CD4-positive, CD25-positive, alpha-beta regulatory T cell (primary cell): ENCODE measurements at regions not wholly inside any gene's neighbourhood (a gene's known extent, or its start where the extent isn't known, plus 50 kb on each side); places are given as distances from the start of the nearest gene placed in this dataset.

Source experiments
- ATAC-seq, 2 donors: fragments of 150-1000 bp; cut with Tn5 transposase; one replicate each; pipeline ENCODE4 v1.10.0; 2021; ENCODE audit warnings: low read depth in 2 of 2, moderate number of reproducible peaks in 2 of 2, moderate library complexity in 1 of 2
- DNase-seq, 3 donors: peaks; one replicate each; pipeline versions ENCODE4 v3.0.0 to v3.0.0-alpha.2; 2012 to 2022; ENCODE audit warnings: mixed read lengths in 1 of 3
- H3K27ac ChIP-seq: one replicate; pipeline ENCODE4 v1.7.0; 2013; ENCODE audit warnings: mild to moderate bottlenecking, low read length; ENCODE audit not compliant: insufficient read depth, poor library complexity, severe bottlenecking
- H3K27me3 ChIP-seq: one replicate; pipeline ENCODE4 v1.7.0; 2013; ENCODE audit warnings: low read length; ENCODE audit not compliant: control insufficient read depth, insufficient read depth
- H3K36me3 ChIP-seq: one replicate; pipeline ENCODE4 v1.7.0; 2013; ENCODE audit warnings: mild to moderate bottlenecking, low read length, moderate library complexity; ENCODE audit not compliant: control insufficient read depth, insufficient read depth
- H3K4me1 ChIP-seq: 2 replicates; pipeline ENCODE4 v1.7.0; 2013; ENCODE audit warnings: mild to moderate bottlenecking, low read length; ENCODE audit not compliant: insufficient read depth, control insufficient read depth, poor library complexity, severe bottlenecking
- H3K4me3 ChIP-seq: one replicate; pipeline ENCODE4 v1.7.0; 2013; ENCODE audit warnings: low read depth, mild to moderate bottlenecking, low read length, moderate library complexity
- H3K9me3 ChIP-seq, 2 experiments: 1 replicate in 1 of 2; 2 replicates in 1 of 2; pipeline ENCODE4 v1.7.0; 2013; ENCODE audit warnings: low read length in 2 of 2, mild to moderate bottlenecking in 1 of 2, moderate library complexity in 1 of 2; ENCODE audit not compliant: control insufficient read depth in 2 of 2
- H3K27ac Mint-ChIP-seq, 3 donors: one replicate each; pipeline ENCODE4 v1.8.0; 2020 to 2022; ENCODE audit warnings: mild to moderate bottlenecking in 3 of 3, mixed read lengths in 3 of 3, moderate library complexity in 2 of 3
- H3K27me3 Mint-ChIP-seq: one replicate; pipeline ENCODE4 v1.8.0; 2022; ENCODE audit warnings: mild to moderate bottlenecking, mixed read lengths
- H3K36me3 Mint-ChIP-seq: one replicate; pipeline ENCODE4 v1.8.0; 2020; ENCODE audit warnings: mixed read lengths
- H3K4me1 Mint-ChIP-seq, 4 donors: one replicate each; pipeline ENCODE4 v1.8.0; 2020 to 2022; ENCODE audit warnings: mixed read lengths in 4 of 4, mild to moderate bottlenecking in 1 of 4
- H3K4me3 Mint-ChIP-seq, 4 donors: one replicate each; pipeline ENCODE4 v1.8.0; 2020 to 2022; ENCODE audit warnings: mild to moderate bottlenecking in 4 of 4, mixed read lengths in 4 of 4, moderate library complexity in 3 of 4
- H3K9me3 Mint-ChIP-seq, 7 donors: one replicate each; pipeline ENCODE4 v1.8.0; 2020 to 2022; ENCODE audit warnings: mixed read lengths in 7 of 7, mild to moderate bottlenecking in 3 of 7, moderate library complexity in 2 of 7

- Histone ChIP-seq H3K27me3 (no peaks in the 10 kb centered on the region), H3K4me3 (no peak overlapping the region), H3K36me3 (no peaks in the 10 kb centered on the region), H3K4me1 (no peaks in the 10 kb centered on the region), H3K27ac (no peak overlapping the region), H3K9me3 (peaks cover 0 to 7% of the 10 kb centered on the region in 2 experiments)
- ATAC-seq, result no peak
- Mint-ChIP-seq H3K4me3 (no peak overlapping the region), H3K27ac (no peak overlapping the region), H3K36me3 (no peaks in the 10 kb centered on the region), H3K4me1 (no peaks in the 10 kb centered on the region), H3K9me3 (peaks cover 0 to 16% (median 4%) of the 10 kb centered on the region in 7 donors), H3K27me3 (no peaks in the 10 kb centered on the region)
- no peak for DNase-seq
These were observed 84.1 kb downstream of the WNT5A start for GRCh38 chr3:55402886-55403609.

- Histone ChIP-seq H3K27ac (no peak overlapping the region), H3K27me3 (no peaks in the 10 kb centered on the region), H3K36me3 (no peaks in the 10 kb centered on the region), H3K9me3 (no peaks in the 10 kb centered on the region), H3K4me1 (no peaks in the 10 kb centered on the region), H3K4me3 (no peak overlapping the region)
- ATAC-seq (no peak), DNase-seq (no peak)
- Mint-ChIP-seq H3K27ac (no peak overlapping the region), H3K4me3 (no peak overlapping the region), H3K9me3 (peaks cover 0 to 5% (median 4%) of the 10 kb centered on the region in 7 donors), H3K4me1 (no peaks in the 10 kb centered on the region), H3K27me3 (no peaks in the 10 kb centered on the region), H3K36me3 (no peaks in the 10 kb centered on the region)
These were observed 106.5 kb downstream of the WNT5A start for GRCh38 chr3:55380561-55380960.

- H3K9me3 ChIP-seq, result no peaks in the 10 kb centered on the region
- no peaks in the 10 kb centered on the region for H3K27me3 ChIP-seq
- Mint-ChIP-seq H3K4me1 (no peaks in the 10 kb centered on the region), H3K27ac (no peak overlapping the region), H3K27me3 (peaks cover 5% of the 10 kb centered on the region), H3K36me3 (no peaks in the 10 kb centered on the region), H3K9me3 (peaks cover 0 to 5% (median 5%) of the 10 kb centered on the region in 7 donors), H3K4me3 (peak overlapping the region in 1 of 4 donors; percentile 63)
- H3K36me3 ChIP-seq, result no peaks in the 10 kb centered on the region
- H3K4me3 ChIP-seq, result no peak overlapping the region
- DNase-seq (no peak), ATAC-seq (no peak)
- H3K4me1 ChIP-seq, result no peaks in the 10 kb centered on the region
- H3K27ac ChIP-seq, result no peak overlapping the region
These were observed 110.3 kb downstream of the WNT5A start for GRCh38 chr3:55376753-55377347.

GRCh38 chr3:55373423-55373822 is 113.7 kb downstream of the WNT5A start:
- Histone ChIP-seq H3K27me3 (no peaks in the 10 kb centered on the region), H3K36me3 (no peaks in the 10 kb centered on the region), H3K4me1 (no peaks in the 10 kb centered on the region), H3K9me3 (no peaks in the 10 kb centered on the region), H3K4me3 (no peak overlapping the region), H3K27ac (no peak overlapping the region)
- ATAC-seq (no peak), DNase-seq (no peak)
- Mint-ChIP-seq H3K27me3 (peaks cover 5% of the 10 kb centered on the region), H3K4me1 (no peaks in the 10 kb centered on the region), H3K4me3 (no peak overlapping the region), H3K27ac (no peak overlapping the region), H3K36me3 (no peaks in the 10 kb centered on the region), H3K9me3 (peaks cover 0 to 5% (median 3%) of the 10 kb centered on the region in 7 donors)

- H3K27ac Mint-ChIP-seq, result no peak overlapping the region
- H3K36me3 ChIP-seq, result no peaks in the 10 kb centered on the region
- DNase-seq (no peak), ATAC-seq (no peak)
- H3K27me3 Mint-ChIP-seq, result peaks cover 5% of the 10 kb centered on the region
- H3K27ac ChIP-seq, result no peak overlapping the region
- no peaks in the 10 kb centered on the region for H3K27me3 ChIP-seq
- no peaks in the 10 kb centered on the region for H3K9me3 ChIP-seq
- no peak overlapping the region for H3K4me3 ChIP-seq
- no peak overlapping the region for H3K4me3 Mint-ChIP-seq
- no peaks in the 10 kb centered on the region for H3K36me3 Mint-ChIP-seq
- no peaks in the 10 kb centered on the region for H3K4me1 Mint-ChIP-seq
- H3K4me1 ChIP-seq, result no peaks in the 10 kb centered on the region
- H3K9me3 Mint-ChIP-seq, result peaks cover 0 to 5% (median 1%) of the 10 kb centered on the region in 7 donors
These were observed 116.8 kb downstream of the WNT5A start for GRCh38 chr3:55370272-55370671.

- ATAC-seq (no peak), DNase-seq (no peak)
- Histone ChIP-seq H3K4me1 (no peaks in the 10 kb centered on the region), H3K4me3 (no peak overlapping the region), H3K9me3 (no peaks in the 10 kb centered on the region), H3K27me3 (no peaks in the 10 kb centered on the region), H3K36me3 (no peaks in the 10 kb centered on the region), H3K27ac (no peak overlapping the region)
- Mint-ChIP-seq H3K4me1 (no peaks in the 10 kb centered on the region), H3K27me3 (no peaks in the 10 kb centered on the region), H3K9me3 (peaks cover 0 to 5% (median 2%) of the 10 kb centered on the region in 7 donors), H3K4me3 (no peak overlapping the region), H3K36me3 (no peaks in the 10 kb centered on the region), H3K27ac (no peak overlapping the region)
These were observed 117.8 kb downstream of the WNT5A start for GRCh38 chr3:55369141-55369847.

GRCh38 chr3:55368366-55368765 is 118.7 kb downstream of the WNT5A start:
- no peaks in the 10 kb centered on the region for H3K4me1 ChIP-seq
- no peak for DNase-seq
- peaks cover 0 to 5% (median 2%) of the 10 kb centered on the region in 7 donors for H3K9me3 Mint-ChIP-seq
- H3K36me3 Mint-ChIP-seq, result no peaks in the 10 kb centered on the region
- ATAC-seq, result no peak
- H3K27me3 ChIP-seq, result no peaks in the 10 kb centered on the region
- H3K36me3 ChIP-seq, result no peaks in the 10 kb centered on the region
- H3K4me1 Mint-ChIP-seq, result no peaks in the 10 kb centered on the region
- no peak overlapping the region for H3K4me3 ChIP-seq
- no peak overlapping the region for H3K27ac Mint-ChIP-seq
- H3K4me3 Mint-ChIP-seq, result no peak overlapping the region
- H3K27me3 Mint-ChIP-seq, result no peaks in the 10 kb centered on the region
- no peak overlapping the region for H3K27ac ChIP-seq
- H3K9me3 ChIP-seq, result no peaks in the 10 kb centered on the region
